Vagina (tissue), 2 donors: ENCODE measurements at regions not wholly inside any gene's neighbourhood (a gene's known extent, or its start where the extent isn't known, plus 50 kb on each side); places are given as distances from the start of the nearest gene placed in this dataset.

Experiments used
- POLR2A ChIP-seq, 2 donors: fragments of 450-650 bp; IDR thresholded peaks; one replicate each; pipeline ENCODE4 v1.6.1; 2017; ENCODE audit warnings: antibody characterized with exemption in 2 of 2, mild to moderate bottlenecking in 2 of 2, moderate library complexity in 2 of 2
- TF ChIP-seq, protein P1 (sequence below), 3 experiments: fragments of 450-650 bp in 2 of 3; fragments of 200-600 bp in 1 of 3; sonication (generic) in 1 of 3; IDR thresholded peaks; one replicate each; pipeline ENCODE4 v1.5.1; 2017 to 2019; ENCODE audit warnings: antibody characterized with exemption in 3 of 3, mild to moderate bottlenecking in 2 of 3, moderate library complexity in 2 of 3

DNA sequence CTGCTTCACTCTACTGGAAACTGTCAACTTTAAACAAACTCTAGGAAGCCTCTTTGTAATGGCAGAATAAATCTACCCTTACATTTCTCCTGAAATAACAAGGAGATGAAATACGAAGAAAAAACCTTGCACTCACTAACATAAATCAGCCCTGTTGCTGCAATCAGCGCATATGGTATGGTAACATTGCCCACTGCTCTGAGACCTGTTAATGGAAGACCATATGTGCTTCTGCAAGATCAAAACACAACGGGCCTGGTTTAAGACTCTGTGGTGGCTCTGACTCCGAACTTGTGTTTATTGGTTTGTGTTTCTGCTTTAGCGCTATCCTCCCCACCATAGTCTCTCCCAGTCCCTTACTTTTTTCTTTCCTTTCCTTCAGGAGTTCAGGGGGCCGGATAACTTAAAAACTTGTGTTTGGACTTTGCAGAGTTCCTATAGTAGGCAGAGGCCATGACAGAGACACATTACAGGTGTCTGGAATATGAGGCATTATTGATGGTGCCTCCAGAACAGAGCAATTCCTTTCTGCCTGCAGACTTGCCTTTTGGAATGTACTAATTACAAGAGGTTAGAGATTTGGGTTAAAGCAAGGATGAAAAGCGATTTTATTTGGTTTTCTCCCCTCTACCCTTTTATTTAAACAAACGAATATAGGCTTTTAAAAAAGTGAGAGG, 110.8 kb downstream of the PSAT1 start:
- TF ChIP-seq, protein P1, sequence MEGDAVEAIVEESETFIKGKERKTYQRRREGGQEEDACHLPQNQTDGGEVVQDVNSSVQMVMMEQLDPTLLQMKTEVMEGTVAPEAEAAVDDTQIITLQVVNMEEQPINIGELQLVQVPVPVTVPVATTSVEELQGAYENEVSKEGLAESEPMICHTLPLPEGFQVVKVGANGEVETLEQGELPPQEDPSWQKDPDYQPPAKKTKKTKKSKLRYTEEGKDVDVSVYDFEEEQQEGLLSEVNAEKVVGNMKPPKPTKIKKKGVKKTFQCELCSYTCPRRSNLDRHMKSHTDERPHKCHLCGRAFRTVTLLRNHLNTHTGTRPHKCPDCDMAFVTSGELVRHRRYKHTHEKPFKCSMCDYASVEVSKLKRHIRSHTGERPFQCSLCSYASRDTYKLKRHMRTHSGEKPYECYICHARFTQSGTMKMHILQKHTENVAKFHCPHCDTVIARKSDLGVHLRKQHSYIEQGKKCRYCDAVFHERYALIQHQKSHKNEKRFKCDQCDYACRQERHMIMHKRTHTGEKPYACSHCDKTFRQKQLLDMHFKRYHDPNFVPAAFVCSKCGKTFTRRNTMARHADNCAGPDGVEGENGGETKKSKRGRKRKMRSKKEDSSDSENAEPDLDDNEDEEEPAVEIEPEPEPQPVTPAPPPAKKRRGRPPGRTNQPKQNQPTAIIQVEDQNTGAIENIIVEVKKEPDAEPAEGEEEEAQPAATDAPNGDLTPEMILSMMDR (IDR thresholded peaks at IDR 0.05): no peak
- TF ChIP-seq POLR2A (IDR thresholded peaks at IDR 0.05): no peak
